OCI-LY7 (cell line): ENCODE measurements at regions not wholly inside any gene's neighbourhood (a gene's known extent, or its start where the extent isn't known, plus 50 kb on each side); places are given as distances from the start of the nearest gene placed in this dataset.

ENCODE experiments used
- BruUV-seq: library from RNA; stranded (reverse); fragments of 400-500 nt; replicated peaks from 2 replicates; lab custom pipeline; 2021; lab: Mats Ljungman, UMichigan
- CTCF ChIA-PET: fragments of 300-600 bp; sonication (Branson Sonifier 250); formaldehyde crosslinking; loops from one replicate; lab custom pipeline; 2022; ENCODE audit warnings: antibody characterized with exemption; ENCODE audit not compliant: unreplicated experiment; lab: Charles Lee
- POLR2A ChIA-PET: fragments of 300-600 bp; sonication (Branson Sonifier 250); formaldehyde crosslinking; loops from one replicate; lab custom pipeline; 2022; ENCODE audit warnings: antibody characterized with exemption; lab: Charles Lee
- DNase-seq: peaks from one replicate; pipeline ENCODE4 v3.0.0-alpha.2; 2015; ENCODE audit warnings: low spot score
- H2AFZ ChIP-seq: fragments of 200-600 bp; sonication (generic), shearing (Covaris generic); 2 replicates; pipeline ENCODE4 v1.6.1; 2014; ENCODE audit warnings: mild to moderate bottlenecking, antibody characterized with exemption, low read length, moderate library complexity
- H3K27ac ChIP-seq: fragments of 200-600 bp; sonication (generic); 2 replicates; pipeline ENCODE4 v1.5.1; 2014; ENCODE audit warnings: mixed run types, low read depth, mild to moderate bottlenecking, moderate library complexity, low read length, inconsistent platforms; ENCODE audit not compliant: poor library complexity, severe bottlenecking
- H3K36me3 ChIP-seq: fragments of 200-600 bp; sonication (generic); 2 replicates; pipeline ENCODE4 v1.6.1; 2014; ENCODE audit warnings: mild to moderate bottlenecking, antibody characterized with exemption, low read length, moderate library complexity, mixed read lengths; ENCODE audit not compliant: insufficient read depth
- H3K4me1 ChIP-seq: fragments of 200-600 bp; sonication (generic); 2 replicates; pipeline ENCODE4 v1.5.1; 2014; ENCODE audit warnings: mild to moderate bottlenecking, low read length; ENCODE audit not compliant: insufficient read depth, poor library complexity, severe bottlenecking
- H3K4me2 ChIP-seq: fragments of 200-600 bp; sonication (generic); 2 replicates; pipeline ENCODE4 v1.6.1; 2014; ENCODE audit warnings: mild to moderate bottlenecking, low read length
- H3K4me3 ChIP-seq: fragments of 200-600 bp; sonication (generic); 2 replicates; pipeline ENCODE4 v1.5.1; 2014; ENCODE audit warnings: mild to moderate bottlenecking, low read depth, low read length; ENCODE audit not compliant: poor library complexity, severe bottlenecking
- H3K79me2 ChIP-seq: fragments of 200-600 bp; sonication (generic); 2 replicates; pipeline ENCODE4 v1.6.1; 2016; ENCODE audit warnings: low read depth, mild to moderate bottlenecking, low read length, moderate library complexity, mixed read lengths; ENCODE audit not compliant: insufficient read depth
- H3K9me2 ChIP-seq: fragments of 200-600 bp; sonication (generic); 2 replicates; pipeline ENCODE4 v1.6.1; 2016; ENCODE audit warnings: mild to moderate bottlenecking, low read length, mixed read lengths; ENCODE audit not compliant: insufficient read depth
- H3K9me3 ChIP-seq: fragments of 200-600 bp; sonication (generic); 2 replicates; pipeline ENCODE4 v1.6.1; 2014; ENCODE audit warnings: mild to moderate bottlenecking, mixed run types, low read length, mixed read lengths
- H4K20me1 ChIP-seq: fragments of 200-600 bp; sonication (generic); 2 replicates; pipeline ENCODE4 v1.6.1; 2014; ENCODE audit warnings: mild to moderate bottlenecking, antibody characterized with exemption, low read length, moderate library complexity, mixed read lengths; ENCODE audit not compliant: insufficient read depth
- CTCF ChIP-seq: fragments of 200-600 bp; sonication (generic); conservative IDR thresholded peaks from 2 replicates; pipeline ENCODE4 v1.5.1; 2014; ENCODE audit warnings: mild to moderate bottlenecking, antibody characterized with exemption, low read length, moderate library complexity, mixed read lengths
- EZH2phosphoT487 ChIP-seq: fragments of 200-600 bp; sonication (generic); IDR thresholded peaks from 2 replicates; pipeline ENCODE4 v1.6.1; 2018; ENCODE audit warnings: low read depth, borderline replicate concordance, mild to moderate bottlenecking, mixed run types, antibody characterized with exemption, low read length, moderate library complexity, mixed read lengths
- intact Hi-C: fragments of 100-400 bp; cut with micrococcal nuclease; formaldehyde crosslinking; loops from one replicate; pipeline ENCODE4 v1.10.0; 2022; ENCODE audit not compliant: unreplicated experiment

- H3K9me3 ChIP-seq, result no peaks in the 10 kb centered on the region
- no TSS peak for BruUV-seq
- H2AFZ ChIP-seq, result no peak overlapping the region
- DNase-seq, result no peak
- intact Hi-C loops, result no loop called here
- H3K4me1 ChIP-seq, result peaks cover 9% of the 10 kb centered on the region
- H3K4me2 ChIP-seq, result 0 out of 2 replicates have a peak overlapping the region, but pooled peaks have one; percentile 33
- no peaks in the 10 kb centered on the region for H4K20me1 ChIP-seq
- ChIA-PET POLR2A (interaction anchor here (0.7 to 1.2 kb wide), 2 partner anchors 16 to 17 kb away, joined by 3 read pairs; no protein-coding TSS in a partner anchor), CTCF (no interaction called here)
- no peaks in the 10 kb centered on the region for H3K36me3 ChIP-seq
- no peak overlapping the region for H3K4me3 ChIP-seq
- no peaks in the 10 kb centered on the region for H3K79me2 ChIP-seq
- no peak overlapping the region for H3K27ac ChIP-seq
- no peaks in the 10 kb centered on the region for H3K9me2 ChIP-seq
- TF ChIP-seq CTCF (no peak), EZH2phosphoT487 (no peak)
Observed at GRCh38 chr6:118748311-118749062, 97.1 kb upstream of the CEP85L start.

GRCh38 chr6:118746825-118747174 is 95.4 kb upstream of the CEP85L start:
- TF ChIP-seq CTCF (no peak), EZH2phosphoT487 (no peak)
- H3K9me3 ChIP-seq, result no peaks in the 10 kb centered on the region
- POLR2A ChIA-PET, result interaction anchor here (0.8 kb wide), 1 partner anchor 37 kb away, joined by 3 read pairs; no protein-coding TSS in a partner anchor
- no peaks in the 10 kb centered on the region for H3K79me2 ChIP-seq
- DNase-seq, result no peak
- H3K9me2 ChIP-seq, result no peaks in the 10 kb centered on the region
- H2AFZ ChIP-seq, result no peak overlapping the region
- CTCF ChIA-PET, result no interaction called here
- H4K20me1 ChIP-seq, result no peaks in the 10 kb centered on the region
- no peak overlapping the region for H3K27ac ChIP-seq
- H3K36me3 ChIP-seq, result no peaks in the 10 kb centered on the region
- intact Hi-C loops, result no loop called here
- no peak overlapping the region for H3K4me2 ChIP-seq
- no peak overlapping the region for H3K4me3 ChIP-seq
- BruUV-seq, result no TSS peak
- H3K4me1 ChIP-seq, result peaks cover 9% of the 10 kb centered on the region

- no TSS peak for BruUV-seq
- TF ChIP-seq EZH2phosphoT487 (no peak), CTCF (no peak)
- Histone ChIP-seq H3K9me2 (no peaks in the 10 kb centered on the region), H3K27ac (no peak overlapping the region), H3K9me3 (no peaks in the 10 kb centered on the region), H3K4me1 (peaks cover 9% of the 10 kb centered on the region), H2AFZ (no peak overlapping the region; the same call in 1 of the 2 replicates), H3K79me2 (no peaks in the 10 kb centered on the region), H4K20me1 (no peaks in the 10 kb centered on the region), H3K4me2 (no peak overlapping the region; the same call in 1 of the 2 replicates), H3K4me3 (no peak overlapping the region), H3K36me3 (no peaks in the 10 kb centered on the region)
- CTCF ChIA-PET, result no interaction called here
- POLR2A ChIA-PET, result interaction anchor here (0.8 to 1.0 kb wide), 2 partner anchors 10 to 36 kb away, joined by 3 to 4 read pairs; no protein-coding TSS in a partner anchor
- intact Hi-C loops, result no loop called here
- peak; percentile 14 for DNase-seq
Observed at GRCh38 chr6:118746145-118746824, 94.9 kb upstream of the CEP85L start.
